Cardiac fibroblast (primary cell): ENCODE measurements at regions not wholly inside any gene's neighbourhood (a gene's known extent, or its start where the extent isn't known, plus 50 kb on each side); places are given as distances from the start of the nearest gene placed in this dataset.

Source experiments
- DNase-seq, 2 donors: peaks; one replicate each; pipeline versions ENCODE4 v3.0.0 to v3.0.0-alpha.2; 2010; ENCODE audit warnings: low read depth in 2 of 2
- H3K4me3 ChIP-seq, 2 donors: replicated peaks in 1 of 2; 1 replicate in 1 of 2; 2 replicates in 1 of 2; pipeline ENCODE4 v1.5.1; 2011; ENCODE audit warnings: low read depth in 2 of 2, low read length in 2 of 2, mild to moderate bottlenecking in 2 of 2, moderate library complexity in 1 of 2
- CTCF ChIP-seq: IDR thresholded peaks from one replicate; pipeline ENCODE4 v1.5.1; 2011; ENCODE audit warnings: low read depth, mild to moderate bottlenecking, low read length, inconsistent platforms

DNA sequence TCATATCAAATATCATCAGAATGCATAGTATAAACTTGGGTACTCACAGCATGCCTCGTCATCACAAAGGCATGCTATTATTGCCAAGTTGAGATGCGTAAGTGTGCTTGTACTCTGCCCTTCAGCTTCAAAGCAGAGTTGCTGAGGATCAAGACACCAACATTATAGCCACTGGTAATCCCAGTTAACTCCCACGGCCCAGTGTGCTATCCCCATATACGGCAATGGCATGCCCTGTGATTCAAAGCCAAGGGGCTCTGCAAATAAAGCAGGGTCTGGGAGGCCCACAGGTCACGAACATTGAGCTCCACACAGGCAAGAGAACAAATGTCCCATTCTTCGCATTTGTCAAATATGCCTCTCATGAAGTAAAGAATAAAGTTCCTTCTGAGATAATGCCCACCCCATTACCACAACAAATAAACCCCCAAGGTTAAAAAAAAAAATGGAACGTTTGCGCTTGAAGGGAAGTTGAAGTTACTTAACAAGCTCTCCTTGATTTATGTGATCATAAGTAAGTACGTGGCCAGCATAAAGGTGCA lies 298.1 kb upstream of the NECTIN3 start:
- H3K4me3 ChIP-seq = no peak overlapping the region
- peak; percentile 33 to 75 for DNase-seq
- TF ChIP-seq CTCF = no peak

DNA sequence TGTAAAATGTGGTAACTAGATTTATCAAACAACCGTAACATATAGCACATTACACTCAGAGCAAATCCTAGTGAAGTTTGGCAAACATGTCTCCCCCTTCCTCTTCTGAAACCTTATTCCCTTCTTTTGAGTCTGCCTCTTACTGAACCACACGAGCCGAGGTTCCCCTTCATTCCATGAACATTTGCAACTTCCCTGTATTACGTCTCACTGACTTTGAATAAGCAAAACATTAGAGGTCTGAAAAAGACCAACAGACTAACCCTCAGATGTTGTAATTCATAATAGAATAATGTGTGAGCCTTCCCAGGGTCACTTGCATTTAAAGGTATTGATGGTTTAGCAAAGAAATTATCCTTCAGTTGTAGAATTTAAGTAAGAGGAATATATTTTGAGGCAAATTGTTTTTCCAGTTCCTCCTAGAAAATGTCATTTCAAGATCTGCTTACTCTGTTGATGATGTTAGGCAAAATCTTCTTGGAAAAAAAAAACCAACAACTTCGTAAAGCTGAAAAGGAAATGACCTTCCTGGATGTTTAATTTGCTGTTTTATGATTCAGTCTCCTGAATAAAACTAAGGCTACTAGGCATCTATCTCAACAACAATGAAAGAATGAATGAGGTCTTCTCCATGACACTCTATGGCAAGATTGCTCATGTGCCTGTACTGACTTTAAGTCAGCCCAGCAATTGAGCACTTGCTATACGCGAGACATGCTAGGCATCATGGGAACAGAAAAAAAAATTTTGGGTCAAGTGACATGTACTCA lies 296.9 kb upstream of the NECTIN3 start:
- DNase-seq = peak in 1 of 2 donors; percentile 31
- no peak for TF ChIP-seq CTCF

DNA sequence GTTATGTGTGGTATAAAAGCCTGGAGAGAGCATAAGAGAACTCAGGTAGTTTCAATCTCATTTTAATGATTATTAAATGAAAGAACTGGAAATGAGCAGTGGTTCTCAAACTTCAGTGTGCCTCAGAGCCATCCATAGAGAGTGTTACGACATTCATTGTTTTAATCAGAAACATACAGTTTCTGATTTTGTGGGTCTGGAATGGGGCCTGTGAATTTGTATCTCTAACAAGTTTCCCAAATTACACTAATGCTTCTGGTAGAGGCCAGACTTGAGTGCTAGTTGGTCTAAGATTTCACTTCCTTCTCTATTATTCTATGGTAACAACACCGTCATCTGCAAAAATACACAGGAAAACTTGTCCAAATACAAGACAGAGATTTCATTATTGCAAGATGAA lies 292.0 kb upstream of the NECTIN3 start:
- no peak overlapping the region for H3K4me3 ChIP-seq
- DNase-seq = no peak
- no peak for TF ChIP-seq CTCF

More for the DNA sequence above, 296.9 kb upstream of the NECTIN3 start:
- no peak overlapping the region for H3K4me3 ChIP-seq

- H3K4me3 ChIP-seq = no peak overlapping the region
- no peak for DNase-seq
- TF ChIP-seq CTCF = no peak
Measured at GRCh38 chr3:110783541-110783940, 288.1 kb upstream of the NECTIN3 start.

DNA sequence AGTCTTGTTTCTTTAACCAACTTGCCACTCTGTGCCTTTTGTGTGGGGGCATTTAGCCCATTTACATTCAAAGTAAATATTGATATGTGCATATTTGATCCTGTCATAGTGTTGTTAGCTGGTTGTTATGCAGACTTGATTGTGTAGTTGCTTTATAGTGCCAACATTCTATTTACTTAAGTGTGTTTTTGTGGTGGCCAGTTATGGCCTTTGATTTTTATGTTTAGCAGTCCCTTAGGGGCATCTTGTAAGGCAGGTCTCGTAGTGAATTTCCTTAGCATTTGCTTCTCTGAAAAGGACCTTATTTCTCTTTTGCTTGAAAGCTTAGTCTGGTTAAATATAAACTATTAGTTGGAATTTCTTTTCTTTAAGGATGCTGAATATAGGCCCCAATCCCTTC lies 282.8 kb upstream of the NECTIN3 start:
- H3K4me3 ChIP-seq = no peak overlapping the region
- TF ChIP-seq CTCF = no peak

GRCh38 chr3:110789315-110789714 lies 282.3 kb upstream of the NECTIN3 start:
- no peak overlapping the region for H3K4me3 ChIP-seq
- TF ChIP-seq CTCF = no peak
- DNase-seq = peak; percentile 32 to 84

More for the DNA sequence above, 282.8 kb upstream of the NECTIN3 start:
- no peak for DNase-seq

- H3K4me3 ChIP-seq = no peak overlapping the region
- no peak for TF ChIP-seq CTCF
- DNase-seq = no peak
Measured at GRCh38 chr3:110790631-110791030, 281.0 kb upstream of the NECTIN3 start.
